GM12878 (cell line): ENCODE measurements at regions not wholly inside any gene's neighbourhood (a gene's known extent, or its start where the extent isn't known, plus 50 kb on each side); places are given as distances from the start of the nearest gene placed in this dataset.
A peak's percentile ranks its signal among the peaks of the same experiment; 100 is the strongest.

ENCODE experiments used
- ATAC-seq: fragments of 200-7000 bp; cut with Tn5 transposase; 3 replicates; pipeline ENCODE4 v1.9.1; 2020; ENCODE audit warnings: mild to moderate bottlenecking, moderate library complexity
- BruUV-seq: library from RNA; stranded (reverse); fragments of 400-500 nt; replicated peaks from 2 replicates; lab custom pipeline; 2021; lab: Mats Ljungman, UMichigan
- CTCF ChIA-PET: fragments of 300-600 bp; sonication (Branson Sonifier 250); formaldehyde crosslinking; extraction: SDS; loops from one replicate; lab custom pipeline; 2021; ENCODE audit warnings: inconsistent platforms; lab: Yijun Ruan, JAX
- POLR2A ChIA-PET: fragments of 350-600 bp; formaldehyde crosslinking; extraction: SDS; loops from one replicate; lab custom pipeline; 2021; ENCODE audit warnings: inconsistent platforms; lab: Charles Lee
- RAD21 ChIA-PET: fragments of 300-600 bp; sonication (Branson Sonifier 250); formaldehyde crosslinking; loops from one replicate; lab custom pipeline; 2023; ENCODE audit warnings: antibody characterized with exemption; ENCODE audit not compliant: unreplicated experiment; lab: Charles Lee
- SMC1A ChIA-PET: fragments of 300-600 bp; sonication (Branson Sonifier 250); formaldehyde crosslinking; loops from one replicate; lab custom pipeline; 2023; ENCODE audit not compliant: unreplicated experiment, uncharacterized antibody; lab: Charles Lee
- DNase-seq: peaks from one replicate; pipeline ENCODE4 v3.0.0-alpha.2; 2011; ENCODE audit warnings: low read depth, low spot score
- FAIRE-seq: peaks from 3 replicates; lab custom pipeline; 2011; peaks lifted over from hg19 to GRCh38; lab: Jason Lieb, UNC
- H2AFZ ChIP-seq: 2 replicates; pipeline ENCODE4 v1.6.0; 2011; ENCODE audit warnings: low read depth, low read length, control low read depth; ENCODE audit not compliant: control insufficient read depth
- H3K27ac ChIP-seq: 2 replicates; pipeline ENCODE4 v1.5.1; 2011; ENCODE audit warnings: control low read depth; ENCODE audit not compliant: control insufficient read depth, insufficient read depth
- H3K27me3 ChIP-seq, 2 experiments: replicated peaks in 1 of 2; 2 replicates each; pipeline versions ENCODE4 v1.6.0 to v1.6.1; 2011; ENCODE audit warnings: low read length in 1 of 2; ENCODE audit not compliant: control insufficient read depth in 2 of 2, insufficient read depth in 2 of 2
- H3K36me3 ChIP-seq, 2 experiments: 2 replicates each; pipeline ENCODE4 v1.5.1; 2011; ENCODE audit warnings: low read length in 1 of 2; ENCODE audit not compliant: control insufficient read depth in 2 of 2, insufficient read depth in 2 of 2
- H3K4me1 ChIP-seq: 2 replicates; pipeline ENCODE4 v1.6.1; 2011; ENCODE audit warnings: mild to moderate bottlenecking, low read length, moderate library complexity, mixed read lengths; ENCODE audit not compliant: control insufficient read depth, insufficient read depth
- H3K4me2 ChIP-seq: 2 replicates; pipeline ENCODE4 v1.6.0; 2011; ENCODE audit warnings: control low read depth; ENCODE audit not compliant: control insufficient read depth, insufficient read depth
- H3K4me3 ChIP-seq: fragments of 200-600 bp; sonication (generic); 2 replicates; pipeline ENCODE4 v1.5.1; 2016
- H3K79me2 ChIP-seq: 2 replicates; pipeline ENCODE4 v1.6.0; 2011; ENCODE audit warnings: low read length; ENCODE audit not compliant: control insufficient read depth, insufficient read depth
- H3K9ac ChIP-seq: 2 replicates; pipeline ENCODE4 v1.8.0; 2011; ENCODE audit warnings: low read length, control low read depth, mixed read lengths; ENCODE audit not compliant: control insufficient read depth, insufficient read depth
- H3K9me3 ChIP-seq: replicated peaks from 3 replicates; pipeline ENCODE4 v1.5.1; 2011; ENCODE audit warnings: mild to moderate bottlenecking, low read length; ENCODE audit not compliant: control insufficient read depth, insufficient read depth
- H4K20me1 ChIP-seq: 2 replicates; pipeline ENCODE4 v1.6.0; 2011; ENCODE audit not compliant: control insufficient read depth, insufficient read depth
- ATF7 ChIP-seq: fragments of 450-650 bp; IDR thresholded peaks from 2 replicates; pipeline ENCODE4 v1.6.1; 2016; ENCODE audit warnings: low read depth, mild to moderate bottlenecking
- BRCA1 ChIP-seq: IDR thresholded peaks from 2 replicates; pipeline ENCODE4 v1.6.1; 2011; ENCODE audit warnings: low read depth, low read length, improper control_type of control experiment
- CREM ChIP-seq: IDR thresholded peaks from 2 replicates; pipeline ENCODE4 v1.6.1; 2014; ENCODE audit warnings: antibody characterized with exemption, low read depth
- ETV6 ChIP-seq, 2 experiments: fragments of 450-650 bp in 1 of 2; IDR thresholded peaks in 1 of 2; conservative IDR thresholded peaks in 1 of 2; 2 replicates each; pipeline ENCODE4 v1.6.1; 2014; ENCODE audit warnings: antibody characterized with exemption in 1 of 2, borderline replicate concordance in 1 of 2, low read depth in 1 of 2, mild to moderate bottlenecking in 1 of 2, moderate library complexity in 1 of 2
- FOXM1 ChIP-seq: IDR thresholded peaks from 2 replicates; pipeline ENCODE4 v1.6.1; 2012; ENCODE audit warnings: low read depth, mild to moderate bottlenecking, inconsistent platforms, low read length, moderate library complexity
- IKZF2 ChIP-seq, 2 experiments: fragments of 450-650 bp; IDR thresholded peaks; 2 replicates each; pipeline ENCODE4 v1.6.1; 2017; ENCODE audit warnings: mild to moderate bottlenecking in 2 of 2, moderate library complexity in 2 of 2
- JUNB ChIP-seq: IDR thresholded peaks from 2 replicates; pipeline ENCODE4 v1.6.1; 2016; ENCODE audit warnings: antibody characterized with exemption, mild to moderate bottlenecking
- NFIC ChIP-seq: IDR thresholded peaks from 2 replicates; pipeline ENCODE4 v1.6.1; 2012; ENCODE audit warnings: low read depth, mild to moderate bottlenecking, inconsistent platforms, low read length, moderate library complexity
- PAX8 ChIP-seq: fragments of 450-650 bp; IDR thresholded peaks from 2 replicates; pipeline ENCODE4 v1.6.1; 2017; ENCODE audit warnings: mild to moderate bottlenecking, moderate library complexity
- RUNX3 ChIP-seq: IDR thresholded peaks from 2 replicates; pipeline ENCODE4 v1.6.1; 2012; ENCODE audit warnings: low read length, inconsistent platforms
- SREBF1 ChIP-seq: IDR thresholded peaks from 2 replicates; pipeline ENCODE4 v1.6.1; 2012; ENCODE audit warnings: mild to moderate bottlenecking, low read length
- SRF ChIP-seq, 2 experiments: IDR thresholded peaks; 2 replicates each; pipeline ENCODE4 v1.6.1; 2011; ENCODE audit warnings: low read depth in 2 of 2, low read length in 2 of 2, mild to moderate bottlenecking in 1 of 2, moderate library complexity in 1 of 2
- STAT3 ChIP-seq: IDR thresholded peaks from 2 replicates; pipeline ENCODE4 v1.6.1; 2011; ENCODE audit warnings: low read depth, low read length, improper control_type of control experiment
- TCF12 ChIP-seq: IDR thresholded peaks from 2 replicates; pipeline ENCODE4 v1.6.1; 2011; ENCODE audit warnings: low read depth, mild to moderate bottlenecking, low read length
- WGBS: methylation state at CpG from one replicate; pipeline ENCODE4 v1.1.6; 2016; ENCODE audit warnings: low lambda C conversion rate; ENCODE audit not compliant: insufficient replicate concordance, insufficient coverage; ENCODE audit errors: missing lambda C conversion rate; 5-methylcytosine and 5-hydroxymethylcytosine counted together
- in situ Hi-C: fragments of 300-500 bp; cut with MboI; formaldehyde crosslinking; loops from 9 replicates; pipeline ENCODE4 v1.14.3; 2018; ENCODE audit warnings: mixed read lengths
- intact Hi-C: fragments of 100-400 bp; cut with micrococcal nuclease; formaldehyde crosslinking; loops from one replicate; pipeline ENCODE4 v1.14.2; 2022; ENCODE audit not compliant: unreplicated experiment
- TF ChIP-seq, protein P1 (sequence below): IDR thresholded peaks from 2 replicates; pipeline ENCODE4 v1.6.1; 2012; ENCODE audit warnings: low read length, inconsistent platforms

DNA sequence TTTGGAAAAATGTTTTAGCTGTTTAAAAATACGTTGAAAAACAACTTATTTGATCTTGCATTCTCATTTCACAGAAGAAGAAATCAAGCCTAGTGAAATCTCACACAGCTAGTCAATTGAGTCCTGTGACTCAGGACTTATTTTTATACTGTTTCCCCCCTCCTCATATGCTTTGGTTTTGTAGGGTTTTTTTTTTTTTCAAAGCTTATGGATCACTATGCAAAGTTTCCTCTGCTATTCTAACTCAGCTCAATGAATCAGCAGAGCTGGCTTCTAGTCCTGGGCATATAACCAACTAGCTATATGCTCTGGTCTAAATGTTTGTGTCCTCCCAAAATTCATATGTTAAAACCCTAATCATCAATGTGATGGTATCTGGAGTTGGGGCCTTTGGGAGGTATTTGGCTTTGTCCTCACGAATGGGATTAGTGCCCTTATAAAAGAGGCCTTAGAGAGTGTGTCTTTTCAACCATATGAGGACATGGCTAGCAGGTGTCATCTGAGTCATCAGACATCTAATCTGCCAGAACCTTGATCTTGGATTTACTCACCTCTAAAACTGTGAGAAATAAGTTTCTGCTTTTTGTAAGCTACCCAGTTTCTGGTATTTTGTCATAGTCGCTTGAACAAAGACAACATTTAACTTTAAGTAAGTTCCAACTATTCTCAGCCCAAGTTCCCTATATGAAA is 317.2 kb upstream of the C1orf87 start:
- CTCF ChIA-PET = no interaction called here
- in situ Hi-C loops (no loop called here), intact Hi-C loops (no loop called here)
- peak; percentile 41; the same call in 2 of the 3 replicates for ATAC-seq
- Histone ChIP-seq H3K27ac (peak overlapping the region; percentile 45), H3K9ac (no peak overlapping the region), H3K4me2 (peak overlapping the region; percentile 36; the same call in 1 of the 2 replicates), H3K27me3 (no peaks in the 10 kb centered on the region), H3K4me3 (no peak overlapping the region), H3K79me2 (no peaks in the 10 kb centered on the region), H3K4me1 (peaks cover 33% of the 10 kb centered on the region), H3K9me3 (no peaks in the 10 kb centered on the region), H3K36me3 (no peaks in the 10 kb centered on the region), H2AFZ (peak overlapping the region; percentile 17; the same call in 1 of the 2 replicates), H4K20me1 (no peaks in the 10 kb centered on the region)
- no peak for TF ChIP-seq IKZF2 (IDR thresholded peaks at IDR 0.05)
- no peak for TF ChIP-seq BRCA1
- TF ChIP-seq JUNB = peak; percentile 76
- peak; percentile 83 for TF ChIP-seq NFIC
- TF ChIP-seq ETV6 (conservative IDR thresholded peaks at IDR 0.05 in 1 of 2, IDR thresholded peaks at IDR 0.05 in 1 of 2; ENCODE audit: borderline replicate concordance in 1 of 2, low read depth in 1 of 2) = no peak
- TF ChIP-seq STAT3 = no peak
- peak; percentile 18 for TF ChIP-seq RUNX3
- TF ChIP-seq SRF (IDR thresholded peaks at IDR 0.05; ENCODE audit: low read depth in 2 of 2, low read length in 2 of 2) = peak in 1 of 2 experiments; percentile 65; a peak in 1 of 4 replicates
- TF ChIP-seq SREBF1 = no peak
- TF ChIP-seq ATF7 = no peak
- no peak for TF ChIP-seq PAX8
- TF ChIP-seq CREM = peak; percentile 26; the same call in 1 of the 2 replicates
- TF ChIP-seq TCF12 = peak; percentile 20; the same call in 1 of the 2 replicates
- TF ChIP-seq, protein P1, sequence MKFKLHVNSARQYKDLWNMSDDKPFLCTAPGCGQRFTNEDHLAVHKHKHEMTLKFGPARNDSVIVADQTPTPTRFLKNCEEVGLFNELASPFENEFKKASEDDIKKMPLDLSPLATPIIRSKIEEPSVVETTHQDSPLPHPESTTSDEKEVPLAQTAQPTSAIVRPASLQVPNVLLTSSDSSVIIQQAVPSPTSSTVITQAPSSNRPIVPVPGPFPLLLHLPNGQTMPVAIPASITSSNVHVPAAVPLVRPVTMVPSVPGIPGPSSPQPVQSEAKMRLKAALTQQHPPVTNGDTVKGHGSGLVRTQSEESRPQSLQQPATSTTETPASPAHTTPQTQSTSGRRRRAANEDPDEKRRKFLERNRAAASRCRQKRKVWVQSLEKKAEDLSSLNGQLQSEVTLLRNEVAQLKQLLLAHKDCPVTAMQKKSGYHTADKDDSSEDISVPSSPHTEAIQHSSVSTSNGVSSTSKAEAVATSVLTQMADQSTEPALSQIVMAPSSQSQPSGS = peak; percentile 72; the same call in 1 of the 2 replicates
- peak; percentile 66; the same call in 1 of the 2 replicates for TF ChIP-seq FOXM1
- SMC1A ChIA-PET = interaction anchor here (1.2 kb wide), 1 partner anchor 19 kb away, joined by 3 read pairs; no protein-coding TSS in a partner anchor
- BruUV-seq = no TSS peak
- POLR2A ChIA-PET = interaction anchor here (0.6 kb wide), 1 partner anchor 659 kb away, joined by 7 read pairs; no protein-coding TSS in a partner anchor
- no peak for DNase-seq
- RAD21 ChIA-PET = interaction anchor here (0.7 kb wide), 1 partner anchor 443 kb away, joined by 3 read pairs; no protein-coding TSS in a partner anchor
- WGBS = 0% methylated on average over 3 of the region's 3 CpGs
- FAIRE-seq = peak; percentile 52
